HG02970 (cell line): ENCODE measurements at regions not wholly inside any gene's neighbourhood (a gene's known extent, or its start where the extent isn't known, plus 50 kb on each side); places are given as distances from the start of the nearest gene placed in this dataset.

ENCODE experiments used
- ATAC-seq: cut with Tn5 transposase; IDR thresholded peaks from one replicate; pipeline ENCODE4 v1.9.1; 2021; ENCODE audit warnings: mild to moderate bottlenecking, moderate library complexity, moderate number of reproducible peaks; ENCODE audit not compliant: unreplicated experiment, low FRiP score

DNA sequence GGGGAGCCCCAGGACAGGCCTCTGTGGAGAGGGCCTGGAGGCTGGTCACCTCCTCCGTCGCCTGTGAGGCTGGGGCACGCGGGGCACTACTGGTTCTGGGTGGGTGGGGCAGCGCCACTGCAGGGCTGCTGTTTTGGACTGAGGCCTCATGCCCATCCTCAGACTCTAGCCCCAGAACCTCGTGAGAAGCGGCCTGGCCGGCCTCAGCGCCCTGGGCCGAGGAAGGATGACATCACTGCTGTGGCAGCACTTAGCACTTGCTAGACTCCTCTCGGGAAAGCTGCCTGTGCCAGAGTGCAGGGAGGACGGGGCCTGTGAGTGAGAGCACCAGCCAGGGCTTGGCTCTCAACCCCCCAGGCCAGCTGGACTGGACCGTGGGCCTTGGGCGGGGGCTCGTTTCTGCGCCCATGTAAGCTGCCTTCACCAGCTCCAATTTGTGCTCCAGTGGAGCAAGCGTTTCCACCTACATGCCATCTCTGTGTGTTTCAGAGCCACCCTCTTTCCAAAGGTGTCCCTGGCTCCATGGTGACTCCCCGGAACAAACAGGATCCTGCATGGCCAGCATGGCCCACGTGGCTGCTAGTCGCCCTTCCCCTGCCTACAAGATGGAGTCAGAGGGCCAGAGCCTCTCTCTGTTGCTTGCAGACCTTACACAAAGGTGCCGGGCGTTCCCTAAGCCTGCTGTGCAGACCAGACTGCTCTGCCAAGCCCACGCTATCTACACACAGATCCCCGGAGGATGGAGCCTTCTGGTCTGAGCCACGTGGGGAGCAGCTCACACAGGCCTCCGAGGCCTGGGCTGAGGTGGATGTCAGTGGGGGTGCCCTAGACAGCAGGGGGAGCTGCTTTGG, 102.9 kb downstream of the CTTN start:
- ATAC-seq: no peak

DNA sequence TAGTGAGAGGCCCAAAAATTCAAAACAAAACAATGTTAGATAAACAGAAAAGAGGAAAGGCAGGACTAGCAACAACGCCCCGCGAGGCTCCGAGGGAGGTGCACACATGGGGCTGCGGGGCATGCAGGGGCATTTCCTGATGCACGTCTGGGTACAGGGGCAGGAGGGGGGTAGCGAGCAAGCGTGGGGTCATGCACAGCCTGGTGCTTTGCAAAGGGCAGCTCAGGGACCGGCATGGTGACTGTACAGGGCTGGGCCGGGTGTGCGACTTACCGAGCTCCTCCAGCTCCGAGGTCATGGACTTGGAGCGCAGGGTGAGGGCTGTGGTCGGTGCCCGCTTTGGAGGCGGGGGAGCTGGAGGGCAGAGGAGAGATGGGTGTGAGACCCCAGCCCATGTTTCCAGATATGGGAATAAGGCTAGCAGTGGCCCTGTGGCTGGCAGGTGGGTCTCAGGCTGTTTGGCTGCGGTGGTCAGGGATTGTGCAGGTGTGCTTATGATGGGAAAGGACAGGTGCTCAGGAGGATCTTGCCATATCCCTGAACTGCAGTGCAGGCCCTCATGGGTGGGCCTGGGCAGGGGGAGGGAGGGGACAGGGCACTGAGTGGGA, 103.7 kb downstream of the CTTN start:
- no peak for ATAC-seq

- ATAC-seq: no peak
Observed at GRCh38 chr11:70502677-70503467, 104.5 kb downstream of the CTTN start.

DNA sequence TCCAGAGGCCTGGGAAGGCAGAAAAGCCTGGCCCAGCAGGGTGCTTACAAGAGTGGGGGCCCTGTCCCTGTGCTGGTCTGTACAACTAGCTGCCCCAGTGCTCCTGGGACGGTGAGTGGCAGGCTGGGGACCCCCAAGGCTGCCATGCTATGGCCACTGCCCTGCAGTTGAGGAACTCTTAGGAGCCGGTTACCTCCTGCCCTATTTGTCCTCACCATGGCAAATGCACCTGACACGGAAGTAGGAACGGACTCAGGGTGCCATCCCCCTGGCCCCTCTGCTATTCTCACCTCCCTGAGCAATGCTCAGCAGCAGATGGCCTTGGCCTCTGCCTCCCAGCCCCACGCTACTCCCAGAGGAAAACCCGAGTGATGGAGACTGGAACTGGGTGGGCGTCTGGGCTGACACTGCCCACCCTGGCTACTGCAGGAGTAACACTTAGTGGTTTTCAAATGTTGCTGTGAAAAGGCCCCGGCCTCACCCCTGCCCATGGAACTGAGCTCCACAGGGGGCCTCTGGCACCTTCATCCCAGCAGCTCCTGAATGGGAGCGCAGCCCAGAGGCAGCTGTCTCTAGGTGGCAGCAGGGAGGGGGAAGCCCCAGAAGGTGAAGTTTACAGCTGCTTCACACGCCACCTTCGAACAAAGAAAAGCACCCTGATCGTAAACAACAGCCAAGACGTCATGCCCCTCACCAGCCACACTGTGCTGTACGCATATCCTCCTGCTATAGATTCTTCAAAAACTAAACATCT, 105.3 kb downstream of the CTTN start:
- no peak for ATAC-seq

GRCh38 chr11:70504246-70505020, 106.1 kb downstream of the CTTN start:
- no peak for ATAC-seq

GRCh38 chr11:70505331-70505731, 107.0 kb downstream of the CTTN start:
- no peak for ATAC-seq

DNA sequence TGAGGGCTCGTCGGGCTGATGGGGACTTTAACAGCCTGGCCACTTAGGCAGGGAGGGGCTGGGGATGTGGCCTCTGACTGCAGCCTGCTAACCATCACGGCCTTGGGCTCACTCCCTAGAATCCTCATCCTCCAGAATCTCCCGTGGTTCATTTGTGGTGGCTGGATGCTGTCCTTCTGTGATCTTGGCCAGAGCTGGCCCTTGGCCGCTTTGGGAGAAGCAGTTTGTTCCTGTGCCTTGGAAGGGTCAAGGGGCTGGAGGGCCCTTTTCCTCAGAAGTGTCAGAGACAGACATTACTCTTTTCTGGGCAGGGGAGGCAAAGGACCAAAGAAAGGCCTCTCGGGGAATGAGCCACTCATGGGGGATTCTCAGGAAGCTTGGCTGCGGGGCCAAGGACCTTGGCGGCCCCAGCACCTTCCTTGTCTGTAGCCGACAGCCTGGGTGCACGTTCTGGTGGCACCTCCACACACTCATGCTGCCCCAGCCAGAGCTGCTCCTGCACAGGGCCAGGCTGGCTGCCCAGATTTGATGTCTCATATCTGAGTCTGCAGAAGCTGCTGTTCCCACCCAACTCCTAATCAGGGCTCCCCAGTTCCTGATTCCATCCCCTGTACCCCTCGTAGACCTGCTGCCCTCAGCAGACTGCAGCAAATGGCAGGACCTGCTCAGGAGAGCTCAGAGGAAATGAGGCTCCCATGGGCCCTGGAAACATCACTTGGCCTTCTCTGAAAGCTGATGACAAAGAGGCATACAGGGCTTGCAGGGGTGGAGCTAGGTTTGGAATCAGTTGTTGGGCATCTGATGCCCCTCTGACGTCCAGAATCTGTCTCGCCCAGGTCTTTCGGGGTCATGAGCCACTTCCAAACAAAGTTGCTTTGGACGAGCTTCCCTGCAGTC, 107.7 kb downstream of the CTTN start:
- no peak for ATAC-seq

DNA sequence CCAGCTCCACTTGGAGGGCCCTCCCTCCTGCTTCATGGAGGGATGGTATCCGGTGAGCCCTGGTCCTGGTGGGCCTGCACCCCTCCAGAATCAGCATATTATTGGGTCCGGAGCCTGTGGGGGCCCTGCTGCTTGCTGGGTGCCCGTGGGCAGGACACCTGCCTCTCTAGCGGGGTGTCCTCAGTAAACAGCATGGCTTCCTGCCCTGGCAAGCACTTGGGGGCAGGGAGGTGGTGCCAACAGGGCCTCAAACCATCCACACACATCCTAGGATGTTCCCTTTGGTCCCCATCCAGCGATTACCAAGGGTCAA, 108.3 kb downstream of the CTTN start:
- ATAC-seq: no peak

GRCh38 chr11:70506986-70507385, 108.7 kb downstream of the CTTN start:
- ATAC-seq: no peak

DNA sequence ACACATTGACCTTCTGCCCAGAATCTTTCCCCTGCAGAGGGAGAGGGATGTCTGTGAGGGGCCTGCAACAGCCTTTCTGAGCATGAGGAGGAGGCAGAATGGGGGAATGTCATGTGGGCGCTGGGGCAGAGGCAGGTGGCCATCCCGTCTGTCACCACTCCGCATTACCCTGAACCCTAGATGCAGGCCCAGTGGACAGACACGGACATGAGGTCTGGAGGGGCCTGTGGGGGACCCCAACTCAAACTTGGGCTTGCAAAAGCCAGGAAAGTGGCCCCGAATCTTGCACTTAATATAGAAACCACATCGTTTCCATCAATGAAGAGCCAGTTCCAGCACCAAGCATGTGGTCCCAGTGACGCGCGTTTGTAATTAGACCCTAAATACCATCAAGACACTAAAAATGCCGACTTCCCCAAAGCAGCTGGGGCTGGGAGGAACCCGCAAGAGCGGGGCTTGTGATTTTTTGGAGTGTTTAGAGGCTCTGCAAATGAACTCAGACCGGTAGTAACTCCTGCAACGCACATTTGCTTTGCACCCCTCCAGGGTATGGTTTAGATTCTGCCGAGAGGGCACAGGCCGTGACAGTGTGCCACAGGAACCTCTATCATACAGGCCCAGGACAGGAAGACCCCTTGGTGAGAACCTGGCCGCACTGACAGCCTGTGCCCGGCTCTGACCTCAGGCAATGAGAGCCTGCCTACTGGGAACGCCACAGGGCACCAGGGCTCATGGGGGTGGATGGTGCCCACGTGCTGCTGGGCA, 109.3 kb downstream of the CTTN start:
- ATAC-seq: no peak

DNA sequence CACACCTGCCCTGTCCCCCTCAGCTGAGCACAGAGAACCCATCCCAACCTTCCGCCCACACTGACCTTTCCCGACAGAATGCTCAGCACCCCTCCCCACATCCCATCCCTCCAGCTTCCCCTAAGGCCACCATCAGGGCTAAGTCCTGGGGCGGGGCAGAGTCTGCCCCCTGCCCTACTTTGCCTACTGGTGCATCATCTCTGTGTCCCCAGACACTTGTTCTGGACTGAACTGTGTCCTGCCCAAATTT, 109.8 kb downstream of the CTTN start:
- ATAC-seq: no peak

- ATAC-seq: no peak
Observed at GRCh38 chr11:70509476-70509875, 111.1 kb downstream of the CTTN start.

DNA sequence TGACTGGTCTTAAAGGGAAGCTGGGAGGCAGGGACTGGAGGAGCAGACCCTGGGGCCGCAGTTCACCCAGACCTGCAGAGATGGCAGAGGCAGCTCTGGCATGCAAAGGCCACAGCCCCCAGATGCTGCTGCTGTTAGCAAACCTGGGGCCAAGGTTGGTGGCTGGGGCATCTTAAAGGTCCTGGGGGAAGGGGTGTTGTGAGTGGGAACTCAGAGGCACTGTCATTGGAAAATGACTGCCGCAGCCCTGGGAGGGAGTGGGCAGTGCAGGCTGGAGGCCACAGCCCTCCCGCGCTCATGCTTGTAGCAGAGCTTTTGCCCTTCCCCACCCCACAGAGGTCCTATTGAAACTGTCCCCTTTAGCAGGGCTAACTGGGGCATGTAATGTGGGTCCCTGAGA, 111.8 kb downstream of the CTTN start:
- ATAC-seq: no peak

GRCh38 chr11:70510571-70510970, 112.2 kb downstream of the CTTN start:
- no peak for ATAC-seq

GRCh38 chr11:70511345-70511744, 113.0 kb downstream of the CTTN start:
- no peak for ATAC-seq

DNA sequence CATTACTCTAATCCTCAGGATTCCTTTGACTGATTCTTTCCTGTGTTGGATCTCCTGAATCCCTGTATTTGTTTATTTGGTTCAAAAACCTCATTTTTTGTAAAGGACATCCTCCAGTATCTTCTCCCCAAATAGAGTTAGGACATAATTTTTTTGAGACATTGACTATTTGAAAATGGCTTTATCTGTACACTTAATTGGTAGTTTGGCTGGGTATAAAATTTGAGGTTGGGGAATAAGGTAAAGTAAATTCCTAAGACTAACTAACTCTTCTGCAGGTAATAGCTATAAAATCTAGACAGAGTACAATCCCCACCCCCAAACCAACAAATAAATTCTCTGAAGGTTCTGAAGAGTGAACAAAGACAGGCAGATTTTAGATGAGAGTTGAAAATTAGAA, 114.4 kb downstream of the CTTN start:
- no peak for ATAC-seq

GRCh38 chr11:70517203-70517602, 118.9 kb downstream of the CTTN start:
- no peak for ATAC-seq

- ATAC-seq: no peak
Observed at GRCh38 chr11:70517988-70518907, 119.9 kb downstream of the CTTN start.
